LNCaP clone FGC (cell line): ENCODE measurements at regions not wholly inside any gene's neighbourhood (a gene's known extent, or its start where the extent isn't known, plus 50 kb on each side); places are given as distances from the start of the nearest gene placed in this dataset.

ENCODE experiments used
- DNase-seq: peaks from one replicate; pipeline ENCODE4 v3.0.0-alpha.2; 2011; ENCODE audit warnings: low read depth
- H3K4me3 ChIP-seq: 2 replicates; pipeline ENCODE4 v1.5.1; 2011; ENCODE audit warnings: mild to moderate bottlenecking, low read depth, low read length, control low read depth
- CTCF ChIP-seq: IDR thresholded peaks from 2 replicates; pipeline ENCODE4 v1.5.1; 2012; ENCODE audit warnings: mild to moderate bottlenecking; ENCODE audit not compliant: control insufficient read depth, insufficient read depth; ENCODE audit errors: extremely low read depth

DNA sequence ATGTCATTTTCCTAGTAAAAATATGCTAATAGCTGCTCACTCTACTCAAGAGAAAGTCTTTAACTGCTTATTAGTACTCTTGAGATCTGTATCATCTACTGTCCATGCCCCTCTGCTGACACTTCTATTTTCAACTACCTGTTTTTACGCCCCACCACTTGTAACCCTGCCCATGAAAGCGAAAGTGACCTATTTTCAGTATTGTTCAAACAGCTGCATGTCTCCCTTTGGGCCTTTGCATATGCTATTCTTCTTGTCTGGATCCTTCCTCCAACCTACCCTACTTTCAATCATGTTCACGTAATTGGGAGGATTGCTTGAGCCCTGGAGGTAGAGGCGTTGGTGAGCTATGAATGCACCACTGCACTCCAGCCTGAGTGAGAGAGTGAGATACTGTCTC is 1481.3 kb downstream of the GATA3 start:
- DNase-seq, result no peak
- no peak overlapping the region for H3K4me3 ChIP-seq
- no peak for TF ChIP-seq CTCF

DNA sequence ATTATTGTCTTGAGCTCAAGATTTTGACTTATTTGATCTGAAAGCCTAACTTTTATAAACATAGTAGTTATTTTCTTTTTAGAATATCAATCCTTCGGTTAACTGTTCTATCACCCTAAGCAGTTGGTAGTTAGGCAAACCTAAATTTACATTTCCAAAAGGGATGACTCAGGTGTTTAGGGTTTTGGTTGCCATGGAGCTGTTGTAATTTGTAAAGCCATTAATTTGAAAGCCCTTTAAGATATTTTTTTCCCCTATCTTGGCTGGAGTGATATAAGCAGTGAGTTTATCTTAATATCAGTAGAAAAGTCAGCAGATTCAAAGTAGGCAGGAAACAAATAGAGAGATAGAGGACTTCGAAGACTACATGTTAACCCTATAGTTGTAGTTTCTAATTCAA is 1472.6 kb upstream of the CELF2 start:
- no peak overlapping the region for H3K4me3 ChIP-seq
- DNase-seq, result no peak
- TF ChIP-seq CTCF, result no peak

GRCh38 chr10:9547936-9548904 is 1469.5 kb upstream of the CELF2 start:
- no peak overlapping the region for H3K4me3 ChIP-seq
- DNase-seq, result no peak
- no peak for TF ChIP-seq CTCF

DNA sequence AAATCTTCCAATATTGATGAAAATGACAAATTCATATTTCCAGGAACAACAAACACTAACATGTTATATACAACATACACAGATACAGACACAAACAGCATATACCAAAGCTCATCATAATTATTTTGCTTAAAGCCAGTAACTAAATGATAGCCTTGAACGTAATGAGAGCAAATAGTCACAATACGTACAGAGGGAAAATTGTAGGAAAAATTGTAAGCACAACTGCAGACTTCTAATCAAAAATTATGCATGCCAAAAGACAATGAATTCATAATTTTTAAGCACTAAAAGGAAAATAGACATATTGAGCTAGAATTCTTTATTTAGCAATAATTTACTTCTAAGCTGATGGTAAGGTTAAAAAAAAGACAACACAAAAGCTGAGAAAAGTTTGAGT is 1466.9 kb upstream of the CELF2 start:
- no peak for DNase-seq
- H3K4me3 ChIP-seq, result no peak overlapping the region
- TF ChIP-seq CTCF, result no peak

DNA sequence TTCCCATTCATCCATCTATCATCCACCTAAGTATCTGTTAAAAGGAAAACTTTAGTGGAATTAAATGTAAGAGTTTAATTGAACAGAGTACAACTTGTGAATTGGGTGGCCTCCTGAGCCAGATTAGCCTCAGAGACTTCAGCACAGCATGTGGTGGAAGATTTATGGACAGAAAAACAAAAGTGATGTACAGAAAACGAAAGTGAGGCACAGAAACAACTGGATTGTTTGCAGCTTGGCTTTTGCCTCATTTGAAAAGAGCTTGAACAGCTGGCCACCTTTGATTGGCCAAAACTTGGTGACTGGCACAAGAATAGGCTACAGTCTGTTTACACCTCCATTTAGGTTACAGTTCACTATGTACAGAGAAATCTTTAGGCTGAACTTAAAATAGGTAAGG is 1463.4 kb upstream of the CELF2 start:
- no peak for DNase-seq
- no peak for TF ChIP-seq CTCF
- no peak overlapping the region for H3K4me3 ChIP-seq

DNA sequence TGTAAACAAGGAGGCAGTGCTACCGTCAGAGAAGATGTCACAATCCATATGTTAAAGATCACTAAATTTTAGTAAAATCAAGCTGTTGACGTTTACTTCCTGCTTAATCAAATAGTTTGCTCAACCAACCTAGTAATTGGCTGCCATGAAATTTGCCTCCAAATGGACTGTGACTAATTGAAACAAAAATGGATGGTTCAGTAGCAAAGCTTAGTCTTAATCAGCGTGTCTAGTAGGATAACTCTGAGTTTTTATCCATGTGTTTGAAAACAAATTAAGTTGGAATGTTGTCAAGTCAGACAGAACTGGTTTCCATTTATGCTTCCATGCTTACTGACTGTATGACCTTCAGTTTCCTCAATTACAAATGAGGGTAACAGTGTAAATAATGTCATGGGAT is 1456.7 kb upstream of the CELF2 start:
- H3K4me3 ChIP-seq, result no peak overlapping the region
- no peak for TF ChIP-seq CTCF
- no peak for DNase-seq
